Loucy (cell line): ENCODE measurements at regions not wholly inside any gene's neighbourhood (a gene's known extent, or its start where the extent isn't known, plus 50 kb on each side); places are given as distances from the start of the nearest gene placed in this dataset.

ENCODE experiments used
- CTCF ChIP-seq: fragments of 200-600 bp; sonication (generic); conservative IDR thresholded peaks from 2 replicates; pipeline ENCODE4 v1.5.1; 2014; ENCODE audit warnings: mild to moderate bottlenecking, antibody characterized with exemption, low read length
- EZH2phosphoT487 ChIP-seq: fragments of 200-600 bp; IDR thresholded peaks from 2 replicates; pipeline ENCODE4 v1.6.1; 2018; ENCODE audit warnings: antibody characterized with exemption, mild to moderate bottlenecking, moderate library complexity, borderline replicate concordance

GRCh38 chr2:567496-567864 lies 109.7 kb downstream of the TMEM18 start:
- TF ChIP-seq CTCF (no peak), EZH2phosphoT487 (no peak)
